ENCODE measurements at regions not wholly inside any gene's neighbourhood (a gene's known extent, or its start where the extent isn't known, plus 50 kb on each side); places are given as distances from the start of the nearest gene placed in this dataset.
"Not testable (repeated sequence)": the region's sequence is repeated elsewhere in the genome, so short reads cannot be mapped to it uniquely, and the experiment has no call there.

DNA sequence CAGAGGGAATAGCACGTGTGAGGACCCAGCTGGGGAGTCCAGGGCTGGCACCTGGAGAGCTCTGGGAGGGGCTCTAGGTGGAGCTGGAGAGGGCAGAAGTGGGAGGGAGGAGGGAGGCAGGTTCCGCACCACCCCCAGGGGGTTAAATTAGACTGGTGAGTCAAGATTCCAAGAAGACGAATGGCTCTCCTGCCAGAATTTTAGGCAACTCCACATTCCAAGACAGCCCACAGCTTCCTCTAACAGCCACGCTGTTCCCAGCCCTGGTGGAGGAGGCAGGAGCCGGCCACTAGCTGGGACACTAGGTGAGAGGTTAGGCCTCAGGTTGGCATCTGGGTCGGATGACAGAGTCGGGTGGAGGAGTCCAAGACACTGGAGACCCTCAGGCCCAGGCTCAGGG lies 60.2 kb downstream of the TFAP2C start:
- no peak for DNase-seq

DNA sequence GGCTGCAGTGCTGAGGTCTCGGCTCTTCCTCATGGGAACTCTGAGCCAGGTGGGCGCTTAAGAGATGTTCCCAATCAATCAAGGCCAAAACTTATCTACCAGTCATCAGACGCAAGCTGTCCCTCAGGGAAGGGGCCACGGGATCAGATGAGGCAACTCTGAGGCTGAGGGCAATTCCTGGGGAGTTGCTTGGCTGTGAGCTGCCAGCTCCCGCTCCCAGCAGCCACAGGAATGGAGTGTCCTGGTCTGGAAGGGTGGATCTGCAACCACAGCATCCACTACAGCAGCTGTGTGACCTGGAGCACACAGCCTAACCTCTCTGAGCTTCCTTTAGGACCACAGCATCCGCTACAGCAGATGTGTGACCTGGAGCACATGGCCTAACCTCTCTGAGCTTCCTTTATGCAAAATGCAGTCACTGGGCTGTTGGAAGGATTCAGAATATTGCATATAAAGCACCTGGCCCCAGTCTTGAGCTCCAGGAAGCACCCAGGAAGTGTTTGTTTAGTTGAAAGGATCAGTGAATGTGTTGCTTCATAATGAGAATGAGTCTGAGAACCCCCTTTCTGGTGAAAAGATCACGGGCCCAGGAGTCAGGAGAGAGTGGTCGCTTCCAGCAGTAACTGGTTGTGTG lies 60.9 kb downstream of the TFAP2C start:
- no peak for DNase-seq

- no peak for DNase-seq
Measured at GRCh38 chr20:56690531-56691175, 61.5 kb downstream of the TFAP2C start.

- DNase-seq: no peak
Measured at GRCh38 chr20:56691325-56691998, 62.4 kb downstream of the TFAP2C start.

- no peak for DNase-seq
Measured at GRCh38 chr20:56693217-56693616, 64.1 kb downstream of the TFAP2C start.

GRCh38 chr20:56697476-56697875 lies 68.4 kb downstream of the TFAP2C start:
- DNase-seq: no peak

GRCh38 chr20:56698297-56698696 lies 69.2 kb downstream of the TFAP2C start:
- DNase-seq: no peak

- DNase-seq: no peak
Measured at GRCh38 chr20:56698749-56699148, 69.6 kb downstream of the TFAP2C start.

GRCh38 chr20:56702931-56703840 lies 74.1 kb downstream of the TFAP2C start:
- DNase-seq: no peak

DNA sequence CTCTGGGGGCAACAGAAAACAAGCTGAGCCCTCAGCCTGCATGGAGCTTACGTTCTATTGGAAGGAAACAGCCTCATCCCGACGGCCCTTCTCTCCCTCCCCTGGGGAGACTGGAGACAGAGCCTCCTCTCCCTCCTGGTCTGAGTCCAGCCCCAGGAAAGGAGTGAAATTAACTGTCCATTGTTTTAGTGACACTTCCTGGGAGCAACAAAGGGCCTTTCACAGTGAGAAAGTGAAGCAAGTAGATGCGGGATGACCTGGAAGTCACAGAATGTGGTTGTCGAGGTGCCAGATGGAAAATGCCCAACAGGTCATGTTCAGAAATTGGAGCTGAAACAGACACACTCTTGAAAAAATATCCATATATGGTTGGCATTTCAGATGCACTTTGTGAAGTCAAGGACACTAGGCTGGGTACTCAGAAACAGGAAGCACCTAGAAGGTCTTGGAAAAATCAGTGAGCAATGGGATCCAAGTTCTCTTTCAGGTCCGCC lies 77.8 kb downstream of the TFAP2C start:
- no peak for DNase-seq

DNA sequence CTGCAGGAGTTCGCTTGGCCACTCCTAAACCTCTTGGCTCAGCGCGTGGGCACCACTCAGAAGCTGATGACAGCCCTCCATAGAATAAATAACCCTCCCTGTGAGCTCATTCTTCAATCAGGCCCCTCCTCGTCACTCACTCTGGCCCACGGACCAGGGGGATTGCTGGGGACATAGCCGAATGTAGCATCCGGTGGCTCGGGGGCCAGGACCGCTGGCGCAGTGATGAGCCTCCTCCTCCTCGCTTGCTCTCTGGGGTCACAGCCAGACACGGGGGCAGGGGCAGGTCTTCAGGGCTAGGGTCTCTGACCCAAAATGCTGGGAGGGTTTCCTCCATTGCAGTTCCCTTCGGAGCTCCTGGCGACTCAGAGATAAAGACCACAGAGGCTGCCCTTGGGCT lies 79.9 kb downstream of the TFAP2C start:
- no peak for DNase-seq

GRCh38 chr20:56710125-56710524 lies 81.0 kb downstream of the TFAP2C start:
- no peak for DNase-seq

- not testable (repeated sequence) for DNase-seq
Measured at GRCh38 chr20:56710577-56710976, 81.5 kb downstream of the TFAP2C start.

GRCh38 chr20:56711018-56711417 lies 81.9 kb downstream of the TFAP2C start:
- no peak for DNase-seq

- DNase-seq: no peak
Measured at GRCh38 chr20:56715309-56715708, 86.2 kb downstream of the TFAP2C start.

DNA sequence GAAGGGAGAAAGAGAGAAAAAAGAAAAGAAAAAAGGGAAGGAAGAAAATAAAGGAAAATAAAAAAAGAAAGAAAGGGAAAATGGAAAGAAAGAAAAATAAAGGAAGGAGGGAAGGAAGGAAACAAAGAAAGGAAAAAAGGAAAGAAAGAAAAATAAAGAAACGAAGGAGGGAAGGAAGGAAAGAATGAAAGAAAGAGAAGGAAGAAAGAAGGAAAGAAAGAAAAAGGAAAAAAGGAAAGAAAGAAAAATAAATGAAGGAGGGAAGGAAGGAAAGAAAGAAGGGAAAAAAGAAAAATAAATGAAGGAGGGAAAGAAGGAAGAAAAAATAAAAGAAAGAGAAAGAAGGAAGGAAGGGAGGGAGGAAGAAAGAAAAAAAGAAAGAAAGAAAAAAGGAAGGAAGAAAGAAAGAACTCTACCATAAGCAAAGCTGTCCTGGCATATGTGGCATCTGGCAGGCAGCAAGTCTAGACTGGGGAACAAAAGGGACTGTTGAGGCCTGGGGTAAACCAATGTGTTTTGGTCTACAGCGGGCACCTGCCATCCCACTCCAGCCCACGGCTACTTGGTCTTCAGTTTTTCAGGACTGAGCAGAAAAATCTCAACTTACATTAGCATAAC lies 86.9 kb downstream of the TFAP2C start:
- no peak for DNase-seq

GRCh38 chr20:56716806-56717205 lies 87.7 kb downstream of the TFAP2C start:
- no peak for DNase-seq

GRCh38 chr20:56718816-56719215 lies 89.7 kb downstream of the TFAP2C start:
- no peak for DNase-seq

- DNase-seq: no peak
Measured at GRCh38 chr20:56720620-56721213, 91.6 kb downstream of the TFAP2C start.

GRCh38 chr20:56722042-56722441 lies 92.9 kb downstream of the TFAP2C start:
- DNase-seq: no peak

GRCh38 chr20:56723331-56723730 lies 94.2 kb downstream of the TFAP2C start:
- DNase-seq: no peak

DNA sequence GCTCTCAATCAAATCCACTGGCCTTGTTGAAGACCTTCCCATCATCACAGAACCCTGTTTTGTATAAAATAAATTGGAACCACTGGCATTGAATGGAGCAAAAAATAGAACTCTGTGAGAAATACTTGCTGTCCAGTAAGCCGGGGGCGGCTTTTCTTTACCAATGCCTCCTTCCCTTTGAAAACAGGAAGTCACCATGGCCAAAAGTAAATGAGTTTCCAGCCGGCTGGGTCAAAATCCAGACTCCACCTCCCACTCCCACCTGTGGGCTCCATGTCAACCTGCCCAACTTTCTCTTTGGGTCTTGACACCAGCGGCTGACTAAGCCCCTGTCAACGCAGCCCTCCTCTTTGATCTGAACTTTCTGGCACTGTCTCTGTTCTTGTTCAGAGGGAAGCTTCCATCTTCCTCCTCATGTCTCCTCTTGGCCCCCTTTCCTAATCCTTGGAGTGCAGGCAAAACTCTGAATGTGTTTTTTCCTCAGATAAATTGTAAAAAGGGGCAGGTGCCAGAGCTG lies 95.2 kb downstream of the TFAP2C start:
- no peak for DNase-seq

Data from activated CD4-positive, alpha-beta T cell treated with anti-CD3 and anti-CD28 coated beads, Interleukin-2, amount 50 U/mL, for 4 hours (primary cell).